Adipocyte (in vitro differentiated cells): ENCODE measurements at regions not wholly inside any gene's neighbourhood (a gene's known extent, or its start where the extent isn't known, plus 50 kb on each side); places are given as distances from the start of the nearest gene placed in this dataset.

Experiments
- DNase-seq: peaks from one replicate; pipeline ENCODE4 v3.0.0-alpha.2; 2015; ENCODE audit warnings: low read depth
- H3K27me3 ChIP-seq: replicated peaks from 2 replicates; pipeline ENCODE4 v1.7.0; 2013; ENCODE audit warnings: mild to moderate bottlenecking, low read length, moderate library complexity; ENCODE audit not compliant: control insufficient read depth, insufficient read depth
- H3K36me3 ChIP-seq: 2 replicates; pipeline ENCODE4 v1.7.0; 2013; ENCODE audit warnings: low read length, mild to moderate bottlenecking, moderate library complexity; ENCODE audit not compliant: control insufficient read depth, insufficient read depth, severe bottlenecking
- H3K4me1 ChIP-seq: 2 replicates; pipeline ENCODE4 v1.7.0; 2013; ENCODE audit warnings: mild to moderate bottlenecking, low read length, moderate library complexity; ENCODE audit not compliant: control insufficient read depth, insufficient read depth
- H3K4me3 ChIP-seq: 2 replicates; pipeline ENCODE4 v1.7.0; 2013; ENCODE audit warnings: mild to moderate bottlenecking, low read length, moderate library complexity
- H3K9ac ChIP-seq: 2 replicates; pipeline ENCODE4 v1.7.0; 2013; ENCODE audit warnings: mild to moderate bottlenecking, low read length, moderate library complexity
- H3K9me3 ChIP-seq: 2 replicates; pipeline ENCODE4 v1.7.0; 2013; ENCODE audit warnings: mild to moderate bottlenecking, low read length, moderate library complexity; ENCODE audit not compliant: control insufficient read depth

GRCh38 chr14:62076368-62076767, 314.1 kb downstream of the SNAPC1 start:
- H3K4me3 ChIP-seq = no peak overlapping the region
- no peak for DNase-seq
- no peaks in the 10 kb centered on the region for H3K4me1 ChIP-seq
- no peaks in the 10 kb centered on the region for H3K9me3 ChIP-seq
- H3K27me3 ChIP-seq = no peaks in the 10 kb centered on the region
- no peak overlapping the region for H3K9ac ChIP-seq
- H3K36me3 ChIP-seq = no peaks in the 10 kb centered on the region

DNA sequence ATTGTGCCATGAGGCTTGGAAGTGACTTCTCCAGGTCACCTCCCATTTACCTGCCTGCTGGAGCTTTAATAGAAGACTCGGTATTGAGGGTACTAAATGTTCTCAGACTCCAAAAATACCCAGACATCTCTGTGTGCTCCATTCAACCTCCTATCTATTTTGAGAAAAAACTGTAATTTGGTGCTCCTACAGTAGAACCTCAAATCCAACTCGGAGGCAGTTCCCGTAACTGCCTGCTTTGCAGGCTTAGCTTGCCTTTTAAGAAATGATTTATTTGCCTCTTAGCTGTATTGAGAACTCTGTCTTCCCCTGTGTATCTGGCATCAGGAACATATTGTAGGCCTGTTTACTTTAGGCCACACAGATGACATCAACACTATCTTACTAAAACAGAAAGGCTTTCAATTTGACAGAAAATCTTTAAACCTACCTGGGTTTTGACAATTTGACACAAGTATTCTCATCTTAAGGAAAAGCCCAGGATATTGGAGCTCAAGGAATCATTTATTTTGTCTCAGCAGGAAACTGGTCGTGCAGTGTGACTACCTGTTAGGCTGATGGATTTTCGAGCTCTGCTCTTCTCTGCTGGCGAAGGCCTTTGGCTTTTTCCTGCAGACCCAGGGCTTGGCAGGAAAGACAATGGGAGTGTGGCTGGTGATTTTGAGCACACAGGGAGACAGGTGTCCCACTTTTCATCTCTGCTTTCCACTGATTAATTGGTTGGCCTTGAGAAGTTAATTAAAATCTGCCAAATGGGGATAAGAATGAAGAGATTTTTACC, 314.8 kb downstream of the SNAPC1 start:
- H3K36me3 ChIP-seq = no peaks in the 10 kb centered on the region
- no peak for DNase-seq
- no peaks in the 10 kb centered on the region for H3K9me3 ChIP-seq
- H3K4me3 ChIP-seq = no peak overlapping the region
- H3K27me3 ChIP-seq = peaks cover under 1% of the 10 kb centered on the region
- no peaks in the 10 kb centered on the region for H3K4me1 ChIP-seq
- no peak overlapping the region for H3K9ac ChIP-seq

DNA sequence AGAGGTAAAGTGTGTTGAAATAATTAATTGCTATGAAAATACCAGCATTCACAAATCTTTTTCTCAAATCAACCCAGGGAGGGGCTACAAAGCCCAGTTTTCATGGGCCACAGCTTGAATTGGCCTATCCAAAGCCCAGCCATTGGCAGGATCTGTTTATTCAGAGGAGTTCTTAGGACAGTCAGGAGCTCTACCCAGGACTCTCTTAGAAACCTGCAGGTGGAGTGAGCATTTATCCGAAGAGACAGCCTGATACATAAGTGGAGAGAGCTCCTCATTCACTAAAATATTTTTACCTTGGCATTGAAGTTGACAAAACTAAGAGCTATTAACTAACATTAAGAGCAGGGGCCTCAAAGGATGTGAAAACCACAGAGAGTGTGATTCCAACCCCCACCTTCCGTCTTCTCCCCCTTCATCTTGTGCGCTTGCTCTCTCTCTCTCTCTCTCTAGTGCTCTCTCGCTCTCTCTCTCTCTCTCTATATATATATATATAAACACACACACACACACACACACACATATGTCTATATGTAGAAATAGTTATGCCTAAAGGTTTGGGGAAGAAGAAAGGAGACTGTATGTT, 315.5 kb downstream of the SNAPC1 start:
- Histone ChIP-seq H3K36me3 (no peaks in the 10 kb centered on the region), H3K4me1 (no peaks in the 10 kb centered on the region), H3K4me3 (no peak overlapping the region), H3K9ac (no peak overlapping the region), H3K9me3 (no peaks in the 10 kb centered on the region), H3K27me3 (peaks cover 8% of the 10 kb centered on the region)
- no peak for DNase-seq

DNA sequence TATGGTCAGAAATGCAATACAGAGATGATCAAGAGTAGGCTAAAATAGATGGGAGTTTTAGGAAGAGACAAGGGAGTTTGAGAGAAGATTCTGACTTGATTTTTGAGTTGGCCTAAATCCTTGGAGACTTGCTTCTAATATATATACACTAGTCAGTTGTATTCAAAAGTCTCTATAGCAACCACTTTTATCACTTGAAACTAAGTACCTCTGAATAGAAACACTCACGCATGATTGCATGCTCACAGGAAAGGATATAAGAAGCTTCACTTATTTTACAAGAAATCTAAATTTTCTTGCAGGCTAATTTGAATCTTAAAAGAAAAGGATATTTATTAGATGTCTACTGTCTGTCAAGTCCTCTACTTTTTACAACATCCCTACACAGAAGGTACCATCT, 316.8 kb downstream of the SNAPC1 start:
- H3K4me1 ChIP-seq = no peaks in the 10 kb centered on the region
- no peak overlapping the region for H3K4me3 ChIP-seq
- no peaks in the 10 kb centered on the region for H3K36me3 ChIP-seq
- H3K9ac ChIP-seq = no peak overlapping the region
- H3K27me3 ChIP-seq = peaks cover 8% of the 10 kb centered on the region
- DNase-seq = no peak
- no peaks in the 10 kb centered on the region for H3K9me3 ChIP-seq

GRCh38 chr14:62081012-62081612, 318.9 kb downstream of the SNAPC1 start:
- Histone ChIP-seq H3K36me3 (no peaks in the 10 kb centered on the region), H3K4me3 (no peak overlapping the region), H3K27me3 (peaks cover 8% of the 10 kb centered on the region), H3K9me3 (peaks cover 12% of the 10 kb centered on the region), H3K4me1 (no peaks in the 10 kb centered on the region), H3K9ac (no peak overlapping the region)
- DNase-seq = no peak

- DNase-seq = no peak
- no peak overlapping the region for H3K9ac ChIP-seq
- H3K4me3 ChIP-seq = no peak overlapping the region
- H3K9me3 ChIP-seq = peaks cover 12% of the 10 kb centered on the region
- H3K4me1 ChIP-seq = no peaks in the 10 kb centered on the region
- no peaks in the 10 kb centered on the region for H3K36me3 ChIP-seq
- H3K27me3 ChIP-seq = peaks cover 8% of the 10 kb centered on the region
These were observed 319.7 kb downstream of the SNAPC1 start for GRCh38 chr14:62081951-62082350.

- no peak overlapping the region for H3K4me3 ChIP-seq
- H3K4me1 ChIP-seq = no peaks in the 10 kb centered on the region
- no peak for DNase-seq
These were observed 320.6 kb downstream of the SNAPC1 start for GRCh38 chr14:62082779-62083178.

DNA sequence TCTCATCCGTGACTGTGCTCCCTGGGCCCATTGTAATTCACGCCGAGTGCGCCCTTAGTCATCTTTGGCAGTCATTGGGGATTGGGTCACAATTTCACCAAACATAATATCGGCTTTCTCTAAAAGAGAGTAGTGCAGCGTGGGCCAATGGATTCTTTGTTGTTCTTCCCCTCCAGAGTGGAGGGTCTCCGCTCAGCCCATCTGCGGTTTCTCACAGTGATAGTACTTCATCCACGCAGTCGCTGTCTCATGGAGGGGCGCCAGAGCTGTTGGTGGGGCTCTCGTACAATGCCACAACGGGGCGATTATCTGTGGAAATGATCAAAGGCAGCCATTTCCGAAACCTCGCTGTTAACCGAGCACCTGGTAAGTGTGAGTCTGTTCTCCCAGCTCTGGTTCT, 321.8 kb downstream of the SNAPC1 start:
- Histone ChIP-seq H3K9ac (no peak overlapping the region), H3K36me3 (no peaks in the 10 kb centered on the region), H3K4me3 (no peak overlapping the region), H3K27me3 (peaks cover 8% of the 10 kb centered on the region), H3K4me1 (no peaks in the 10 kb centered on the region), H3K9me3 (peaks cover 12% of the 10 kb centered on the region)
- no peak for DNase-seq

More at GRCh38 chr14:62082779-62083178, 320.6 kb downstream of the SNAPC1 start:
- Histone ChIP-seq H3K9ac (no peak overlapping the region), H3K9me3 (peaks cover 12% of the 10 kb centered on the region), H3K36me3 (no peaks in the 10 kb centered on the region), H3K27me3 (peaks cover 8% of the 10 kb centered on the region)

DNA sequence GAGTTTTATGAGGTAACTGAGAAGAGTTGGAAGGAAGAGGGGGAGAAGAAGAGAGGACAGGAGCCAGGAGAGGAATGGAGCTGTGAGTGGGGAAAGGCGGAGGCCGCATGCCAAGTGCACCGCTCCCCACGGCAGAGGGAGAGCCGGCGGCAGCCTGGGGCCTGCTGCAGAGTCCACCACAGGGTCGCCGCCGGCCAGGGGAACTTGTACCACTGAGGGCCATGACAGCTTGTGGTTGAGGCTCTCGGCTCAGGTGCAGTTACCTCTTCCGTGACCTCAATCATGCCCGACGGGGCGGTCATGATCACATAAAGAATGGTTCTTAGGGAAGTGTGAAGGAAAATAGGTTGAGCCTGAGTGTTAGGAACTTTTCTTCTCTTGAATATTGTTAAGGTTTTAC, 325.0 kb downstream of the SNAPC1 start:
- H3K4me1 ChIP-seq = no peaks in the 10 kb centered on the region
- H3K9me3 ChIP-seq = peaks cover 12% of the 10 kb centered on the region
- no peaks in the 10 kb centered on the region for H3K36me3 ChIP-seq
- DNase-seq = no peak
- no peak overlapping the region for H3K4me3 ChIP-seq
- H3K9ac ChIP-seq = no peak overlapping the region
- H3K27me3 ChIP-seq = peaks cover 6% of the 10 kb centered on the region

DNA sequence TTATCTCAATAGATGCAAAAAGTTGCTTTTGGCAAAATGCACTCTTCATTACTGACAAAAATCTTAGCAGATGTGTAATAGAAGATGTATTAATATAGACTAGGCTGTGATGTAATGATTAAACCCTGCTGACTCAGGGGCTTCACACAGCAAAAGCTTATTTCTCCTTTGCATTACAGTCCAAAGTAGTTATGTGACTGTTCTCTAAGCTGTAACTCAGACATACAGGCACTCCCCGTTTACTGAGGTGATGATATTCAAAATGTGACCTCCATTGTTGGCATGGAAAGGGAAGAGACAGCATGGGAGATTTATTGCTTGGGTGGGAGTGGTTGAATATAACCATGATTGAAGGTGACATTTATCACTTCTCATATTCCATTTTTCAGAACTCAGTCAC, 331.5 kb downstream of the SNAPC1 start:
- DNase-seq = no peak
- Histone ChIP-seq H3K4me1 (no peaks in the 10 kb centered on the region), H3K36me3 (no peaks in the 10 kb centered on the region), H3K4me3 (no peak overlapping the region), H3K27me3 (no peaks in the 10 kb centered on the region), H3K9ac (no peak overlapping the region), H3K9me3 (peaks cover 7% of the 10 kb centered on the region)

DNA sequence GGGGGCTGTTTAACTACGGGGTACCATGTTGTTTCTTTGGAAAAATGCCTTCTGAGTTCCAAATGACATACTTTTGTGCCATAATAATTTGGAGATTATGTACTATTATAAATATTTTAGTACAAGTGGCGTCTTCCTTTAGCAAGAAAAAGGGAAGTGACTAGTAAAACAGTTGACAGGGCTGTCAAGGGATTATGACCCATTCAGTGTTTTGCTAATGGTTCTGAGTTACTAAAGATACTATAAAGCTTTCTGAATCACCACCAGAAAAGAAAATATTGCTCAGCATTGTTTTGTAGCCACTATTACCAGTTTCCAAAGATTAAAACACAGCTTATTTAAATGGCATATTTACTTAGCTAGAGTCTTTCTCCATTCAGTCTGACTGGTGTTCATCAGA, 334.9 kb downstream of the SNAPC1 start:
- Histone ChIP-seq H3K9me3 (peaks cover 7% of the 10 kb centered on the region), H3K4me1 (no peaks in the 10 kb centered on the region)

More for the DNA sequence above, 334.9 kb downstream of the SNAPC1 start:
- H3K27me3 ChIP-seq = no peaks in the 10 kb centered on the region
- no peak for DNase-seq
- no peak overlapping the region for H3K4me3 ChIP-seq
- H3K36me3 ChIP-seq = no peaks in the 10 kb centered on the region
- H3K9ac ChIP-seq = no peak overlapping the region
